ENCODE measurements at regions not wholly inside any gene's neighbourhood (a gene's known extent, or its start where the extent isn't known, plus 50 kb on each side); places are given as distances from the start of the nearest gene placed in this dataset.

- no peaks in the 10 kb centered on the region for H3K27me3 ChIP-seq
- H3K36me3 ChIP-seq, result no peaks in the 10 kb centered on the region
- no peak for DNase-seq (ENCODE audit: low spot score in 2 of 2)
- H3K9me3 ChIP-seq, result no peaks in the 10 kb centered on the region
- H3K4me1 ChIP-seq, result no peaks in the 10 kb centered on the region
- no peak overlapping the region for H3K4me3 ChIP-seq
- 40 to 47% methylated on average over 3 of the region's 3 CpGs for WGBS, 2 donors
- no peak for TF ChIP-seq POLR2A (IDR thresholded peaks at IDR 0.05)
- TF ChIP-seq EP300 (IDR thresholded peaks at IDR 0.05), result no peak
- TF ChIP-seq CTCF (IDR thresholded peaks at IDR 0.05), result no peak
- H3K27ac ChIP-seq, result no peak overlapping the region
Observed at GRCh38 chr2:177042311-177042710, 170.3 kb upstream of the HNRNPA3 start.

DNA sequence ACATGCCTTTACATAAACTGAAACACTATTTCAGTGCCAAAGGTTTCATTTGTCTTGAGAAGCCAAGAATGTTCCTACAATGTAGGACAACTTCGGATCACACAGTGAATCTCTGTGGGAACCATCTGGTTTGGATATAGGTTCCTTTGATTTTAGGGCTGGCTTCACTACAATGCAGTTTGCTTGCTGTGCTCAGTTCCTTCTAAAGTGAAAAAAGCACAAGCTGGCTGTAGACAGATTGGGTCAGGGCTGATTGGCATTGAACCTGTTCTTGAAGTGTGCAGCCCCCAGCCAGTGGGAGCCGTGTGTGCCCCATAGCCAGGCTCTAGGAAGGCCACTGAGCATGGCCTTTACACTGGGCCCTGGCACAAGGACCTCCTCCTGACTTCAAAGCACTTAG is 167.9 kb upstream of the HNRNPA3 start:
- TF ChIP-seq POLR2A (IDR thresholded peaks at IDR 0.05), result no peak
- TF ChIP-seq EP300 (IDR thresholded peaks at IDR 0.05), result no peak
- TF ChIP-seq CTCF (IDR thresholded peaks at IDR 0.05), result no peak
- Histone ChIP-seq H3K27me3 (no peaks in the 10 kb centered on the region), H3K27ac (no peak overlapping the region), H3K4me1 (no peaks in the 10 kb centered on the region), H3K4me3 (no peak overlapping the region), H3K9me3 (peaks cover 0 to 3% (median 0%) of the 10 kb centered on the region in 4 donors), H3K36me3 (no peaks in the 10 kb centered on the region)
- 50 to 57% methylated on average over 2 of the region's 2 CpGs for WGBS, 2 donors
- no peak for DNase-seq (ENCODE audit: low spot score in 2 of 2)

GRCh38 chr2:177048981-177049380 is 163.6 kb upstream of the HNRNPA3 start:
- Histone ChIP-seq H3K4me3 (no peak overlapping the region), H3K4me1 (no peaks in the 10 kb centered on the region), H3K27me3 (no peaks in the 10 kb centered on the region), H3K36me3 (no peaks in the 10 kb centered on the region), H3K9me3 (peaks cover 0 to 3% (median 0%) of the 10 kb centered on the region in 4 donors), H3K27ac (no peak overlapping the region)
- DNase-seq (ENCODE audit: low spot score in 2 of 2), result no peak
- TF ChIP-seq EP300 (IDR thresholded peaks at IDR 0.05), result no peak
- TF ChIP-seq CTCF (IDR thresholded peaks at IDR 0.05), result no peak
- no peak for TF ChIP-seq POLR2A (IDR thresholded peaks at IDR 0.05)

DNA sequence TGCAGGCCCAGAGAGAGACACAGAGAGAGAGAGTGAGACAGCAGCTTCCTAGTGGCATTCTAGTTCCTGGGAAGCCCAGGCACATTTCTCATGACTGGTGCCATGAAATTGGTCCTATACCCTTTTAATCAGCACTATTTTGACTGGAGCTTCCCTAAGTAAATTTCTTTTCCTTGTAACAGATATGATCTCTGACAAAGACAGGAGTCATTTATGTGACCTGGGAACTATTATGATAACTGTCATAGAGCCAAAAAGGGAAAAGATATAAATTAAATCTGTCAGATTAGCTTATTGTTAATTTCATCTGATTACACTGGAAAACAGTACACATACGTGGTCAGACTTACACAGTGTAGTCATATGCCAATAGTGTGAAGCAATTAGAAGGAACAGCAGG is 161.3 kb upstream of the HNRNPA3 start:
- H3K4me3 ChIP-seq, result no peak overlapping the region
- TF ChIP-seq EP300 (IDR thresholded peaks at IDR 0.05), result no peak
- DNase-seq (ENCODE audit: low spot score in 2 of 2), result no peak
- 48 to 68% methylated on average over 1 of the region's 1 CpG for WGBS, 2 donors
- H3K4me1 ChIP-seq, result no peaks in the 10 kb centered on the region
- no peaks in the 10 kb centered on the region for H3K27me3 ChIP-seq
- H3K9me3 ChIP-seq, result peaks cover 0 to 3% (median 0%) of the 10 kb centered on the region in 4 donors
- no peak overlapping the region for H3K27ac ChIP-seq
- H3K36me3 ChIP-seq, result no peaks in the 10 kb centered on the region

DNA sequence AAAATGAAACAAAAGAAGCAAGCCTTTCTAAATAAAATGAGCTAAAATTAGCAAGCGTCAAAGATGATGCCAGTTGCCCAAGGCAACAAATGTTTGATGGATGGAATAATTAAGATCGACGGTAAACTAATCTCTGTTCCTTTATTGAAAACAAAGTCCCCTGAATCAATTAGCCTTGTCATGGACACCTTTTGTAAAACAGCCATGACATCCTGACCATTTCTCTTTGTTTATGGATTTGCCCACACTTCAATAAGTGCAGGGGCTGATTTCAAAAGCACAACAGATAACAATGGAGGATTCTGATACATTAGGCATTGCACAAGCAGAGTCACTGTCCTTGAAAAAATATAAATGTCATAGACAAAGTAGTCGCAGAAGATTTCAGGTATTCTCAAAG is 160.1 kb upstream of the HNRNPA3 start:
- TF ChIP-seq CTCF (IDR thresholded peaks at IDR 0.05) (no peak), EP300 (IDR thresholded peaks at IDR 0.05) (no peak), POLR2A (IDR thresholded peaks at IDR 0.05) (no peak)
- Histone ChIP-seq H3K9me3 (peaks cover 0 to 3% (median 0%) of the 10 kb centered on the region in 4 donors), H3K27me3 (no peaks in the 10 kb centered on the region), H3K4me3 (no peak overlapping the region), H3K4me1 (no peaks in the 10 kb centered on the region), H3K36me3 (no peaks in the 10 kb centered on the region), H3K27ac (no peak overlapping the region)
- no peak for DNase-seq (ENCODE audit: low spot score in 2 of 2)
- WGBS, 2 donors, result 71 to 81% methylated on average over 4 of the region's 4 CpGs

- Histone ChIP-seq H3K9me3 (no peaks in the 10 kb centered on the region), H3K4me3 (no peak overlapping the region), H3K36me3 (no peaks in the 10 kb centered on the region), H3K27me3 (no peaks in the 10 kb centered on the region), H3K4me1 (no peaks in the 10 kb centered on the region), H3K27ac (no peak overlapping the region)
- TF ChIP-seq CTCF (IDR thresholded peaks at IDR 0.05), result no peak
- no peak for TF ChIP-seq POLR2A (IDR thresholded peaks at IDR 0.05)
- no peak for TF ChIP-seq EP300 (IDR thresholded peaks at IDR 0.05)
- whole genome bisulfite sequencing, 2 donors, result 79 to 84% methylated on average over 3 of the region's 3 CpGs
- no peak for DNase-seq (ENCODE audit: low spot score in 2 of 2)
Observed at GRCh38 chr2:177053038-177053437, 159.6 kb upstream of the HNRNPA3 start.
